GM21515 (cell line): ENCODE measurements at regions not wholly inside any gene's neighbourhood (a gene's known extent, or its start where the extent isn't known, plus 50 kb on each side); places are given as distances from the start of the nearest gene placed in this dataset.

ENCODE experiments used
- ATAC-seq: cut with Tn5 transposase; IDR thresholded peaks from one replicate; pipeline ENCODE4 v1.9.1; 2021; ENCODE audit not compliant: unreplicated experiment

DNA sequence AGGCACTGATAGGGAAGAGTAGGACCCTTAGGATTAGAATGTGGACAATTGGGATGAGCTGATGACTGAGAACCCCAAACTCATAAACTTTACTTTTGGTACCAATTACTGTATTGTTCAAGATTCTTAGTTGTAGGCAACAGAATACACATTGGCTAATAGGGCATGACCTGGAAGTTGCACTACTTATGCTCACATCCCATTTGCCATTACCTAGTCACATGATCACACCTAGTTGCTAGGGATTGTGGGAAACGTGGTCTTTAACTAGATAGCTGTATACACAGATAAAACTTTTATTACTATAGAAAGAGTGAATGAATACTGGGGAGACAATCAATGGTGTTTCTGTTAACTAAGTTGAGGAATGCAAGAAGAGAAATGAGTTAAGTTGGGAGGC is 113.4 kb upstream of the AKIRIN2 start:
- no peak for ATAC-seq

DNA sequence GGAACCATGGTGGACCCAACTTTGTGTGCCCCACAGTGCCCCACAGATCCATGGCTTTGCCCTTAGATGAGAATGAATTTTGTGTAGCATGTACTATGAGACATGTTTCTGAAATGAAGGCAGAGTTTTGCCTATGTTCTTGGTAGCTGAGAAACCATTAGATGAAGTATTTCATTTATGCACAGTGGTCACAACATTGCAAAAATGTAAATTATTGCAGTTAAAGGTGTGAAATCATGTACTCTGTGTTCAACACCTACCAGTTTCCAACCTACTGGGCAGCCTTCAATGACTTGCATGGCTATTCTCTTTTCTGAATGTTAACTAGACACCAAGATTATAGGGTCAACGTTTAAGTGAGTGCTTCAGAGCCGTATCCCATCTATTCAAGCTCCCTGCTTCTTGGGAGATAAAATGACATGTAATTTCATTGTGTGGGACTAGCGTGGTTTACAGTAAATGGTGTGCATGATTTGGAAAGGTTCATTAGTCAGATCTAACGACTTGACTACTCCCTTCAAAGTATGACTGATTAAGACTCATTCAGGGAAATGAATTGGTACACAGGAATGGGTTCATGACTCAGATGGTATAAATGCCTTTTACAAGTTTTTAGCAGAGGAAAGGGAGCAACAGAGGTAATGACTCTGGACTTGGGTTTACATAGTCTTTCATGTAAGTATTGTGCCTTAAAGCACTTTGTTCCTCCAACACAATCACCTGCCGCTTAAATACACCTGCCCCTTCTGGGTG is 106.1 kb upstream of the AKIRIN2 start:
- ATAC-seq, result no peak

- ATAC-seq, result peak; percentile 96
Measured at GRCh38 chr6:87807475-87807874, 105.4 kb upstream of the AKIRIN2 start.

- ATAC-seq, result no peak
Measured at GRCh38 chr6:87806635-87807034, 104.6 kb upstream of the AKIRIN2 start.

DNA sequence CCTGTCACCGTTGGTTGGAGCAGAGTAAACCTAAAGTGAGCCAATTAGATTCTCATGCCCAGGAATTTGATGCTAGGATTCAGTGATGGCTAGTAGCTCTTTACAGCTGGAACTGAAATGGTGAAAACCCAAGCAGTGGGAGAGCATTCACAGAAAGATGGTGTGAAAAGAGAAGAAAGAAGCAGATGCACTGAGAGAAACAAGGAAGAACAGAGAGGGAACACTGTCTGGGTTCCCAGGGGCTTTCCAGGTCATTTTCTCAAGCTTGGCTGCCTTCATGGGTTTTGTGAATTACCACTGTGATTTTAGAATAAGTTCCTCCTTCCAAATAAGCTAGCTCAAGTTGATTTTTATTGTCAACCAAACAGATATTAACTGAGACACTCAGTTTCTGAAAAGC is 104.1 kb upstream of the AKIRIN2 start:
- ATAC-seq, result no peak

DNA sequence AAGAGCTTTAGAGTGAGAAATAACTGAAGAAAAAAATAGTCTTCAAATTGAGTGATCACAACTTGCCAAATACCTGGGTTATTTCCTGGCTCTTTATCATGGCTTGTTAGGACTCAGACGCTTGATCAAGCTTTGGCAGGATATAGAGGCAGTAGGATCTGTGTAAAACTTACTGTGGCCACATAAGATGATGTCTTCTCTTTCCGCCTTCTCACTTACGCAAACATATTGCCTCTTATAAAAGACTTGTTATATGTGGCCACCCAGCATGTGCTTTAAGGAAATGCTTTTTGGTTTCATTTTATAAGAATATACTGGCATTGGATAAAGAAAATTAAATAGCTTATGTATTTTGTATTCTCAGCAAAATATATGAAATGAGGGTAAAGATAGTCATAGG is 101.8 kb upstream of the AKIRIN2 start:
- ATAC-seq, result no peak

- no peak for ATAC-seq
Measured at GRCh38 chr6:87799651-87800050, 97.6 kb upstream of the AKIRIN2 start.

DNA sequence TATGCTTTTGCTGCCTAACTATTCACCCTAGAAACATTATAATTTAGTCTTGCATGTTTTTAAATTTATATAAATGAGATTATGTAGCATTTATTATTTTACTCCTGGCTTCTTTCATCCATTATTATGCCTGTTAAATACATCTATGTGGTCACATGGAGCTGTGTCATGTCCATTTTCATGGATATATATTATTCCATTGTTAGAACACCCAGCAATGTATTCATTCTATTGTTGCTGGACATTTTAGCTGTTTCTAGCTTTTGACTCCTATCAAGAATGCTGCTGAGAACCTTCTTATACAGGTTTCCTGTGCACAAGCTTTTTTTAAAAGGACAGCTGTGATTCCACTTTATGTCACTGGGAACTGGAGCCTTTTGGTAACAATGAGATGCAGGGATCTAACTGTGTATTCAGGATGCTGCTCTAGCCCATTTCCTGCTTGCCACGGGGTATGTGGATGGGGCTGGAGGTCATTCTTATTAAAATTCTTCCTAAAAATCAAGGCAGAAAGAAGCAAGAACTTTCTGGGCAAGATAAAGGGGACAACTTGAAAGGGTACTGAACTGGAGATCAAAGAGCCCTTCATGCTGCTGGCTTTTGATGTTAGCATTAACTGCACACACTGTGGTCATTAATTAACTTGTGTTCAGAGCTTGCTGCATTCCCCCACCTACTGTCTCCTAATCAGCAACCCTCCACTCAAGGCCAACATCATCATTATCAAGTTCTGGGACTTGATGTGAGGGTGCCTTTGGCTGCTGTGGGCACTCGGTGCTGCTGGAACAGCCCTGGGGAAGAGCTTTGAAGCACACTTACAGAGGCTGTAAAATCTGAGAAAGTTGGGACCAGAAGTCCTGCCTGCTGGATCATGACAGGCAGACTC is 96.6 kb upstream of the AKIRIN2 start:
- no peak for ATAC-seq

- ATAC-seq, result no peak
Measured at GRCh38 chr6:87794922-87795885, 93.2 kb upstream of the AKIRIN2 start.

- no peak for ATAC-seq
Measured at GRCh38 chr6:87793315-87793714, 91.3 kb upstream of the AKIRIN2 start.

DNA sequence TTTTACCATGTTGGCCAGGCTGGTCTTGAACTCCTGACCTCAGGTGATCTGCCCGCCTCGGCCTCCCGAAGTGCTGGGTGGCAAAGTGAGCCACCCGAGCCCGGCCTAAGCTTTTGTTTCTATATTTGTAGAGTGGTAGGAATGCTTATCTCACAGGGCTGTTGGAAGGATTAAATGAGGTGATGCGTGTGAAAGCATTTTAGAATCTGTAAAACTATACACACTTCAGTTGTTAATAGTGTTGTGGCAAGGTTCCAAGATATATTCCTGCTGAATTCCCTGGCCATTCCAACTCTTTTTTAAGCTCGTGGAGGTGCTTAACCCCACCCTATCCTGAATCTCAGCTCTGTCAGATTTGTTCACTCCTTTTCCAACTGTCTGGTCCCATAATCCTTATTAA is 89.9 kb upstream of the AKIRIN2 start:
- no peak for ATAC-seq

DNA sequence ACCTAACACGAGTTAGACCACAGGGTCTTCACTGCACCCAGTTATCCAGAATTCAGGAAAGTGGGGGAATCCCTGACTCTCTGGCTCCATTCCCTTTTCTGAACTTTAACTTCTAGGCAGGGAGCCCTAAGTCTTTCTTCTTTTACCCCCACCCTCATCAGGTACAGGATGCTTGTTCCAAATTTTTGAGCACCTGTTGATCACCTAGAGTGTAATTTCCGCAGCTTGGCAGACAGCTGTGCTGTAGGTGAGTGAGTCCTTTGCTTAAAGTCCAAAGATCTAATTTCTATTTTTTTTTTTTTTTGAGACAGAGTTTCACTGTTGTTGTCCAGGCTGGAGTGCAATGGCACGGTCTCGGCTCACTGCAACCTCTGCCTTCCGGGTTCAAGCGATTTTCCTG is 89.5 kb upstream of the AKIRIN2 start:
- no peak for ATAC-seq

DNA sequence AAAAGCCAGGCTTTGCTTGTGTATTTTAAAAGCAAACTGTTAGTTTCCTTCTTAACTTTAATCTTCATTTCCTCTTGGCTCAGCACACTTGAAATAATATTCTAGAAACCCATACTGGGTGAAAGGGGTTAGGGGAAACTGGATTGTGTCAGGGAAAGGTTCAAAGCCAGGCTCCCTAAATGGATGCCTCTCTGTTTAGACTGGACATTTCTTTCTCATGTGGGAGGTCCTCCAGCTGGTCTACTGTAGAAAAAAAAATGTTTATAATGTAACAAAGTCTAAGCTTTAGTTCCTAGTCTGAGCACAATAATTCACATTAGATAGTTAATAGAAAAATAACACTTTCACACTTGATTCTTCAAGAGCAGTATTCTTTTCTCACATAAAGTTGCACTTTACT is 89.0 kb upstream of the AKIRIN2 start:
- no peak for ATAC-seq

DNA sequence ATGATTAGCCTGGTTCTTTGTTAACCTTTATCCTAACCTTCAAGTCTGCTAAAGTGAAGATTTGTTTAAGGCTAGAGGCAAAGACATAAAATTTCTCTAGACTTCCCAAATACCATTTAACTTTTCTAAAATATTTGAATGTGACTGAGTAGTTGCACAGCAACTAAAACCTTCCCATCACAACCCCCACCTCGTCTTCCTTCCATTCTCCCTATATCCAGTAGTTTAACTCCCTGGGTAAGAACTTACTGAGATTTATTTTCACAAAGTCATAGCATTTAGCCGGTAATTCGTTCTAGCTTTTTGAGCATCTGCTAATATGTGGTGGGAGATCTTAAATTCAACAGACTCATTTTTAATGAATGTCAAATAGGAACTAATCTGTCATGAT is 87.9 kb upstream of the AKIRIN2 start:
- ATAC-seq, result no peak

- ATAC-seq, result no peak
Measured at GRCh38 chr6:87789198-87789899, 87.3 kb upstream of the AKIRIN2 start.

DNA sequence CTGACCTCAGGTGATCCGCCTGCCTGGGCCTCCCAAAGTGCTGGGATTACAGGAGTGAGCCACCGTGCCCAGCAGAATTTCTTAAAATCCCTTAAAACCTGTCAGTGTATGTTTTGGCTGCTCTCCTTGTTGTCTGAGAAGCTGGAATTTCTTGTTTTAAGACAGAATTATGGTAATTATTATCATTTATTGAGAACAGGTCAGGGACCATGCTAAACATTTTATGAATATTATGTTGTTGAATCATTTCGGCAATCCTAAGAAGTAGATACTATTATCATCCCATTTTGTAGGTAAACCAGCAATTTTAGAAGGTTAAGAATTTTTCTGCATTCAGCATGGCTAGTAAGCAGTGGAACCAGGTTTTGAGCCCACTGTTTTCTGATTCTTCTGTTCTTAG is 86.1 kb upstream of the AKIRIN2 start:
- ATAC-seq, result no peak

- ATAC-seq, result no peak
Measured at GRCh38 chr6:87785229-87785862, 83.3 kb upstream of the AKIRIN2 start.

- no peak for ATAC-seq
Measured at GRCh38 chr6:87784690-87785089, 82.7 kb upstream of the AKIRIN2 start.

- ATAC-seq, result no peak
Measured at GRCh38 chr6:87784051-87784450, 82.0 kb upstream of the AKIRIN2 start.

DNA sequence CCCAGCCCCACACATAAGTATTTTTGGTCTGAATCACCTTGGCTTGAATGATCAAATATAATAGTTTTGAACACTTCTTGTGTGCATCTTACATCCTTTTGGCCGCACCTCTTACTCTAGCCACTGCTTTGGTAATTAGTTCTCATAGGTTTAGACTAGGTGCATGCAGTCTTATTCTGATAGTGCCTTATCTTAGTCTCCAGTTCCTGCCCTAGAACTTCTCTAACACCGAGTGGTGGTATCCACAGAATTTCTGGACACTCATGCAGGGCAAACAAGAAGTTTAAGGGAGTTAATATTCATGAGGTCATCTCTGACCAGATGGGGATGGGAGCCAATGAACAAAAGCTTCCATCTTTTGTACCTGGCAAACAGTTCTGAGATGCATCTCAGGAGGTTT is 77.5 kb upstream of the AKIRIN2 start:
- no peak for ATAC-seq
